K562 (cell line): ENCODE measurements at regions not wholly inside any gene's neighbourhood (a gene's known extent, or its start where the extent isn't known, plus 50 kb on each side); places are given as distances from the start of the nearest gene placed in this dataset.
A peak's percentile ranks its signal among the peaks of the same experiment; 100 is the strongest.

Source experiments
- ATAC-seq: fragments of 200-7000 bp; cut with Tn5 transposase; 3 replicates; pipeline ENCODE4 v1.9.1; 2020; ENCODE audit warnings: moderate library complexity
- BruUV-seq: library from RNA; stranded (reverse); fragments of 400-500 nt; replicated peaks from 2 replicates; lab custom pipeline; 2021; lab: Mats Ljungman, UMichigan
- CTCF ChIA-PET: fragments of 300-600 bp; formaldehyde crosslinking; extraction: SDS; loops from one replicate; lab custom pipeline; 2021; ENCODE audit warnings: low intra/inter-chr PET ratio; lab: Yijun Ruan, JAX
- POLR2A ChIA-PET: fragments of 300-600, 350-650 bp; sonication (Branson Sonifier 250); formaldehyde crosslinking; extraction: SDS; loops from one replicate; lab custom pipeline; 2021; ENCODE audit warnings: antibody characterized with exemption, inconsistent platforms; lab: Yijun Ruan, JAX
- DNase-seq, 4 experiments: peaks; one replicate each; pipeline versions ENCODE4 v3.0.0 to v3.0.0-alpha.2; 2011 to 2018; ENCODE audit warnings: low spot score in 3 of 4, mixed read lengths in 3 of 4; ENCODE audit errors: extremely low read depth in 1 of 4
- FAIRE-seq: peaks from 2 replicates; lab custom pipeline; 2011; peaks lifted over from hg19 to GRCh38; lab: Jason Lieb, UNC
- H2AFZ ChIP-seq: 2 replicates; pipeline ENCODE4 v1.6.0; 2011; ENCODE audit warnings: low read depth, low read length, control low read depth, inconsistent platforms
- H3K27ac ChIP-seq: fragments of 200-600 bp; 3 replicates; pipeline ENCODE4 v1.8.0; 2011; ENCODE audit warnings: low read depth, mild to moderate bottlenecking, control low read depth, inconsistent platforms, low read length, moderate library complexity, mixed read lengths; ENCODE audit errors: extremely low read depth
- H3K27me3 ChIP-seq, 2 experiments: fragments of 300-600 bp in 1 of 2; 2 replicates in 1 of 2; 3 replicates in 1 of 2; pipeline versions ENCODE4 v1.6.0 to v1.8.0; 2011; ENCODE audit warnings: inconsistent platforms in 2 of 2, low read length in 2 of 2, mild to moderate bottlenecking in 1 of 2, mixed read lengths in 1 of 2, moderate library complexity in 1 of 2; ENCODE audit not compliant: control insufficient read depth in 2 of 2, insufficient read depth in 2 of 2
- H3K36me3 ChIP-seq: fragments of 300-600 bp; 3 replicates; pipeline ENCODE4 v1.8.0; 2011; ENCODE audit warnings: mild to moderate bottlenecking, low read length, inconsistent platforms; ENCODE audit not compliant: control insufficient read depth, insufficient read depth
- H3K4me1 ChIP-seq, 2 experiments: fragments of 200-600 bp in 1 of 2; replicated peaks in 1 of 2; 2 replicates in 1 of 2; 3 replicates in 1 of 2; pipeline versions ENCODE4 v1.5.1 to v1.8.0; 2011; ENCODE audit warnings: inconsistent platforms in 2 of 2, low read length in 2 of 2, mild to moderate bottlenecking in 1 of 2, mixed read lengths in 1 of 2, moderate library complexity in 1 of 2; ENCODE audit not compliant: control insufficient read depth in 2 of 2, insufficient read depth in 2 of 2
- H3K4me2 ChIP-seq: 2 replicates; pipeline ENCODE4 v1.6.1; 2011; ENCODE audit warnings: low read length, control low read depth, inconsistent platforms, mixed read lengths; ENCODE audit not compliant: insufficient read depth
- H3K4me3 ChIP-seq: fragments of 200-600 bp; sonication (generic), shearing (Covaris generic); 2 replicates; pipeline ENCODE4 v1.5.1; 2016; ENCODE audit warnings: control low read depth, inconsistent platforms
- H3K79me2 ChIP-seq: fragments of 200-600 bp; 3 replicates; pipeline ENCODE4 v1.8.0; 2011; ENCODE audit warnings: low read length, inconsistent platforms; ENCODE audit not compliant: control insufficient read depth, insufficient read depth
- H3K9ac ChIP-seq, 2 experiments: 2 replicates each; pipeline versions ENCODE4 v1.6.0 to v1.6.1; 2011; ENCODE audit warnings: low read depth in 2 of 2, low read length in 2 of 2, control low read depth in 1 of 2, inconsistent platforms in 1 of 2, mild to moderate bottlenecking in 1 of 2, mixed read lengths in 1 of 2; ENCODE audit not compliant: insufficient read depth in 1 of 2
- H3K9me1 ChIP-seq: one replicate; pipeline ENCODE4 v1.6.0; 2011; ENCODE audit warnings: inconsistent platforms, mild to moderate bottlenecking, low read length, moderate library complexity; ENCODE audit not compliant: control insufficient read depth, insufficient read depth
- H3K9me3 ChIP-seq: replicated peaks from 2 replicates; pipeline ENCODE4 v1.5.1; 2011; ENCODE audit warnings: low read depth, low read length, inconsistent platforms; ENCODE audit not compliant: control insufficient read depth, insufficient read depth
- H4K20me1 ChIP-seq: replicated peaks from 2 replicates; pipeline ENCODE4 v1.6.1; 2011; ENCODE audit warnings: low read length, inconsistent platforms, mixed read lengths; ENCODE audit not compliant: control insufficient read depth, insufficient read depth
- BCL6 ChIP-seq: fragments of 250-450 bp; sonication (Bioruptor Pico); IDR thresholded peaks from 2 replicates; pipeline ENCODE4 v1.4.0; 2020
- BRF1 ChIP-seq: IDR thresholded peaks from 3 replicates; pipeline ENCODE4 v1.6.1; 2011; ENCODE audit warnings: borderline replicate concordance, mild to moderate bottlenecking; ENCODE audit not compliant: insufficient read length; ENCODE audit errors: extremely low read depth
- KAT2B ChIP-seq: IDR thresholded peaks from one replicate; pipeline ENCODE4 v1.6.1; 2012; ENCODE audit warnings: low read depth, mild to moderate bottlenecking, control low read depth, inconsistent platforms, low read length, moderate library complexity
- PCBP2 ChIP-seq: fragments of 200-400 bp; formaldehyde crosslinking; IDR thresholded peaks from 2 replicates; pipeline ENCODE4 v1.6.1; 2018; ENCODE audit warnings: low read length, low read depth, mild to moderate bottlenecking, moderate library complexity; ENCODE audit not compliant: poor library complexity, severe bottlenecking
- RBM34 ChIP-seq: fragments of 200-400 bp; formaldehyde crosslinking; IDR thresholded peaks from 2 replicates; pipeline ENCODE4 v1.6.1; 2018; ENCODE audit warnings: low read length, borderline replicate concordance; ENCODE audit not compliant: insufficient read depth
- SLC30A9 ChIP-seq: fragments of 250-450 bp; sonication (Bioruptor Pico); IDR thresholded peaks from 2 replicates; pipeline ENCODE4 v1.8.0; 2022; ENCODE audit warnings: mild to moderate bottlenecking, moderate library complexity
- XRCC4 ChIP-seq: IDR thresholded peaks from one replicate; pipeline ENCODE4 v1.6.1; 2011; ENCODE audit not compliant: insufficient read depth, insufficient read length; ENCODE audit errors: extremely low read depth
- ZBED1 ChIP-seq: IDR thresholded peaks from 2 replicates; pipeline ENCODE4 v1.6.1; 2014
- ZNF347 ChIP-seq: fragments of 450-650 bp; formaldehyde crosslinking; IDR thresholded peaks from 2 replicates; pipeline ENCODE4 v1.4.0; 2020; ENCODE audit warnings: low read depth, mild to moderate bottlenecking, moderate library complexity
- ZNF707 ChIP-seq: fragments of 250-450 bp; sonication (Bioruptor Pico); conservative IDR thresholded peaks from 2 replicates; pipeline ENCODE4 v1.8.0; 2022; ENCODE audit warnings: inconsistent platforms, mild to moderate bottlenecking, moderate library complexity
- ZNF780A ChIP-seq: fragments of 250-450 bp; sonication (Bioruptor Pico); IDR thresholded peaks from 2 replicates; pipeline ENCODE4 v1.5.0; 2021; ENCODE audit warnings: mild to moderate bottlenecking
- WGBS: fragments of 100-300 bp; shearing (Covaris generic); methylation state at CpG from one replicate; pipeline ENCODE4 v1.1.6; 2016; ENCODE audit warnings: low coverage, mixed read lengths; ENCODE audit not compliant: insufficient coverage; ENCODE audit errors: missing lambda C conversion rate; 5-methylcytosine and 5-hydroxymethylcytosine counted together
- in situ Hi-C: fragments of 300-500 bp; cut with MboI; formaldehyde crosslinking; loops from 4 replicates; pipeline ENCODE4 v1.15.0; 2018; ENCODE audit warnings: inconsistent platforms, mixed read lengths
- intact Hi-C: fragments of 100-400 bp; cut with micrococcal nuclease; formaldehyde crosslinking; loops from 2 replicates; pipeline ENCODE4 v1.14.2; 2022

- H4K20me1 ChIP-seq: no peaks in the 10 kb centered on the region
- no peaks in the 10 kb centered on the region for H3K79me2 ChIP-seq
- intact Hi-C loops (no loop called here), in situ Hi-C loops (no loop called here)
- H3K9ac ChIP-seq: no peak overlapping the region
- H2AFZ ChIP-seq: peak overlapping the region; percentile 22; the same call in 1 of the 2 replicates
- POLR2A ChIA-PET: interaction anchor here (1.0 to 1.5 kb wide), 2 partner anchors 8 to 25 kb away, joined by 3 to 4 read pairs; no protein-coding TSS in a partner anchor
- H3K4me1 ChIP-seq: peaks cover 3 to 29% of the 10 kb centered on the region in 2 experiments
- no peaks in the 10 kb centered on the region for H3K9me1 ChIP-seq
- H3K36me3 ChIP-seq: no peaks in the 10 kb centered on the region
- no TSS peak for BruUV-seq
- no peaks in the 10 kb centered on the region for H3K9me3 ChIP-seq
- CTCF ChIA-PET: no interaction called here
- H3K4me3 ChIP-seq: no peak overlapping the region
- no peak overlapping the region for H3K27ac ChIP-seq
- 77% methylated on average over 5 of the region's 5 CpGs for WGBS
- ATAC-seq (no peak), DNase-seq (no peak), FAIRE-seq (no peak)
- H3K4me2 ChIP-seq: no peak overlapping the region
- no peak for TF ChIP-seq XRCC4
- no peak for TF ChIP-seq BCL6 (CRISPR knock-in tag)
- no peak for TF ChIP-seq PCBP2
- no peak for TF ChIP-seq ZNF347 (CRISPR knock-in tag)
- no peak for TF ChIP-seq KAT2B
- TF ChIP-seq BRF1: no peak
- no peak for TF ChIP-seq RBM34
- no peak for TF ChIP-seq SLC30A9
- no peak for TF ChIP-seq ZNF707 (CRISPR knock-in tag)
- no peak for TF ChIP-seq ZBED1
- TF ChIP-seq ZNF780A (CRISPR knock-in tag): no peak
- no peaks in the 10 kb centered on the region for H3K27me3 ChIP-seq
Observed at GRCh38 chr6:100232781-100233573, 231.7 kb downstream of the SIM1 start.
